ENCODE measurements at regions not wholly inside any gene's neighbourhood (a gene's known extent, or its start where the extent isn't known, plus 50 kb on each side); places are given as distances from the start of the nearest gene placed in this dataset.

DNA sequence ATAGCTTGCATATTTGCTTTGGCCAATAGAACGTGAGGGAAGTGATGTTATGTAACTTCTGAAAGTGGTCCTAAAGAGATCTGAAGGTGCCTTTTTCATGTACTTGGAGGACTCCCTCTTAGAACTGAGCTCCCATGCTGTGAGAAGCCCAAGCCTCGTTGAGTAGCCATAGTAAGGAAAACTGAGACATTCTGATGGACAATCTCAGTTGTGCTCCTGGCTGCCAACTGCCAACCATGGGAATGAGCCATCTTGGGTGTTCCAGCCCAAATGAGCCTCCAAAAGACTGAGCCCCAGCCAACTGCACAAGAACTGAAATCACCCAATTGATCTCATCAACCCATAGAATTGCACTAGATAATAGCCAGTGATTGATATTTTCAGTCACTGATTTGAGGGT lies 106.7 kb downstream of the MRPL39 start:
- FAIRE-seq (no peak), DNase-seq (ENCODE audit: low read depth) (no peak)
- Mint-ChIP-seq H3K4me3 (ENCODE audit: unreplicated experiment) (no peak overlapping the region), H3K27ac (ENCODE audit: unreplicated experiment) (no peak overlapping the region), H3K9me3 (ENCODE audit: unreplicated experiment) (peaks cover 8% of the 10 kb centered on the region), H3K36me3 (ENCODE audit: low read depth, unreplicated experiment) (peaks cover 33% of the 10 kb centered on the region), H3K4me1 (ENCODE audit: low read depth, unreplicated experiment) (peaks cover 9% of the 10 kb centered on the region), H3K27me3 (ENCODE audit: low read depth, unreplicated experiment) (no peaks in the 10 kb centered on the region)
- H2AFZ ChIP-seq (ENCODE audit: low read depth, low read length), result no peak overlapping the region
- no peak overlapping the region for H3K4me2 ChIP-seq (ENCODE audit: low read length)
- H3K27me3 ChIP-seq (ENCODE audit: insufficient read depth, low read length), result no peaks in the 10 kb centered on the region
- H3K4me3 ChIP-seq (ENCODE audit: insufficient read depth, low read depth, low read length), result no peak overlapping the region
- no peaks in the 10 kb centered on the region for H3K79me2 ChIP-seq (ENCODE audit: insufficient read depth, low read length)
- no peaks in the 10 kb centered on the region for H3K9me3 ChIP-seq (ENCODE audit: insufficient read depth, low read depth, low read length)
- H3K27ac ChIP-seq (ENCODE audit: low read depth, low read length), result no peak overlapping the region
- H3K9ac ChIP-seq (ENCODE audit: low read length), result no peak overlapping the region
- H4K20me1 ChIP-seq (ENCODE audit: insufficient read depth, low read length), result no peaks in the 10 kb centered on the region
- no peak for TF ChIP-seq EZH2 (IDR thresholded peaks at IDR 0.05; ENCODE audit: insufficient read depth, low read length)
- TF ChIP-seq, protein P1, sequence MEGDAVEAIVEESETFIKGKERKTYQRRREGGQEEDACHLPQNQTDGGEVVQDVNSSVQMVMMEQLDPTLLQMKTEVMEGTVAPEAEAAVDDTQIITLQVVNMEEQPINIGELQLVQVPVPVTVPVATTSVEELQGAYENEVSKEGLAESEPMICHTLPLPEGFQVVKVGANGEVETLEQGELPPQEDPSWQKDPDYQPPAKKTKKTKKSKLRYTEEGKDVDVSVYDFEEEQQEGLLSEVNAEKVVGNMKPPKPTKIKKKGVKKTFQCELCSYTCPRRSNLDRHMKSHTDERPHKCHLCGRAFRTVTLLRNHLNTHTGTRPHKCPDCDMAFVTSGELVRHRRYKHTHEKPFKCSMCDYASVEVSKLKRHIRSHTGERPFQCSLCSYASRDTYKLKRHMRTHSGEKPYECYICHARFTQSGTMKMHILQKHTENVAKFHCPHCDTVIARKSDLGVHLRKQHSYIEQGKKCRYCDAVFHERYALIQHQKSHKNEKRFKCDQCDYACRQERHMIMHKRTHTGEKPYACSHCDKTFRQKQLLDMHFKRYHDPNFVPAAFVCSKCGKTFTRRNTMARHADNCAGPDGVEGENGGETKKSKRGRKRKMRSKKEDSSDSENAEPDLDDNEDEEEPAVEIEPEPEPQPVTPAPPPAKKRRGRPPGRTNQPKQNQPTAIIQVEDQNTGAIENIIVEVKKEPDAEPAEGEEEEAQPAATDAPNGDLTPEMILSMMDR (IDR thresholded peaks at IDR 0.05; ENCODE audit: insufficient read depth, low read depth, low read length), result no peak
- H3K4me1 ChIP-seq (ENCODE audit: insufficient read depth, low read length), result no peaks in the 10 kb centered on the region
- no peaks in the 10 kb centered on the region for H3K36me3 ChIP-seq (ENCODE audit: insufficient read depth, low read length)

DNA sequence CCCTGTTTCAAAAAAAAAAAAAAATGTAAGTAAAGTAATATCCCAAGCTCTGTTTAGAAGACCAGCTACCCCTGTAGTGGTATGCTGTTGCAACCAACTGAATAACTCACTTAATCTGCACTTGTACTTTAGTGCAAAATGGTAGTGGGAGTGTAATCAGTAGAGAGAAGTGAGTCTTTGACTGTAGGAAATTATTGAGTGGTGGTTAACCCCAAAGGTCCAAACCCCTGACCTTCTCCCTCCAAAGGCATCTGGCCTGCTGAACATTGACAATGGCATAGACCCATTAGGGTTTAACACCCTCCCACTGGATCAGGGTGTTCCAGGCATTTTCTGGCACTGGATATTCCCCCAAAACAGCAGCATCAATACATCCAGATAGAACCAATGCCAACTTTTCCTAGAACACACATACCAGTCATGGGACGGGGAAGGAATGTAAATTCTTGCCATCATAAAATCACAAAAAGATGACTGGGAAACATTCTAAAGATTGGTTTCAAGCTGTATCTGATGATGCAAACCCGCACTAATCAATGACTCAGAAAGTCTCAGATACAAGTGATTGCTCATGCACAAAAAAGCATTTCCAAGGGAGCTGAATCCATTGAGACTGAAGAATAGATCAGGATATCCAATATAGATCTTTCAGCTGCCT lies 110.3 kb downstream of the MRPL39 start:
- DNase-seq (ENCODE audit: low read depth) (peak; percentile 47), FAIRE-seq (no peak)
- Mint-ChIP-seq H3K27me3 (ENCODE audit: low read depth, unreplicated experiment) (no peaks in the 10 kb centered on the region), H3K9me3 (ENCODE audit: unreplicated experiment) (peaks cover 6% of the 10 kb centered on the region), H3K27ac (ENCODE audit: unreplicated experiment) (no peak overlapping the region), H3K4me3 (ENCODE audit: unreplicated experiment) (no peak overlapping the region), H3K36me3 (ENCODE audit: low read depth, unreplicated experiment) (peaks cover 23% of the 10 kb centered on the region), H3K4me1 (ENCODE audit: low read depth, unreplicated experiment) (peaks cover 7% of the 10 kb centered on the region)
- Histone ChIP-seq H3K9ac (ENCODE audit: low read length) (no peak overlapping the region), H3K4me2 (ENCODE audit: low read length) (no peak overlapping the region), H3K9me3 (ENCODE audit: insufficient read depth, low read depth, low read length) (no peaks in the 10 kb centered on the region), H2AFZ (ENCODE audit: low read depth, low read length) (no peak overlapping the region), H4K20me1 (ENCODE audit: insufficient read depth, low read length) (no peaks in the 10 kb centered on the region), H3K27ac (ENCODE audit: low read depth, low read length) (no peak overlapping the region), H3K4me3 (ENCODE audit: insufficient read depth, low read depth, low read length) (no peak overlapping the region), H3K36me3 (ENCODE audit: insufficient read depth, low read length) (no peaks in the 10 kb centered on the region), H3K4me1 (ENCODE audit: insufficient read depth, low read length) (no peaks in the 10 kb centered on the region), H3K79me2 (ENCODE audit: insufficient read depth, low read length) (no peaks in the 10 kb centered on the region), H3K27me3 (ENCODE audit: insufficient read depth, low read length) (no peaks in the 10 kb centered on the region)
- TF ChIP-seq EZH2 (IDR thresholded peaks at IDR 0.05; ENCODE audit: insufficient read depth, low read length), result no peak
- TF ChIP-seq, protein P1 (IDR thresholded peaks at IDR 0.05; ENCODE audit: insufficient read depth, low read depth, low read length), result no peak

DNA sequence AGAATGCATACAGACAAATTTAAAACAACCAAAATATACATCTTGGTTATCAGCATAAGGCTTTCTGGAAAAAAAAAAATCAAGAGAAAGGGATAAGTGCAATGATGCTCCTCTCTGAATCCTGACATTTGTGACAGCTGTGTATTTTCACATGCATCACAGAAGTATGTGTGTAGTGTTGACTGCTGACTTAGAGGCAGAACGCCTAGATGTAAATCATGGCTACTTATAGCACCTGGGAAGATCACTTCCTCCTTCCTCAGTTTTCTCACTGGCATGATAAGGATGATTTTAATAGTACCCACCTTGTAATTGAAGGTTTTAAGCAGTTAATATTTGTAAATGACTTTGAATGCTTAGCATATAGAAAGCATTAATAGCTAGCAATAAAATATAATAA lies 112.5 kb downstream of the MRPL39 start:
- Mint-ChIP-seq H3K36me3 (ENCODE audit: low read depth, unreplicated experiment) (peaks cover 23% of the 10 kb centered on the region), H3K27me3 (ENCODE audit: low read depth, unreplicated experiment) (no peaks in the 10 kb centered on the region), H3K9me3 (ENCODE audit: unreplicated experiment) (peaks cover 5% of the 10 kb centered on the region), H3K4me3 (ENCODE audit: unreplicated experiment) (no peak overlapping the region), H3K4me1 (ENCODE audit: low read depth, unreplicated experiment) (peaks cover 13% of the 10 kb centered on the region), H3K27ac (ENCODE audit: unreplicated experiment) (no peak overlapping the region)
- no peak overlapping the region for H3K4me3 ChIP-seq (ENCODE audit: insufficient read depth, low read depth, low read length)
- FAIRE-seq (no peak), DNase-seq (ENCODE audit: low read depth) (no peak)
- no peak overlapping the region for H2AFZ ChIP-seq (ENCODE audit: low read depth, low read length)
- H3K9me3 ChIP-seq (ENCODE audit: insufficient read depth, low read depth, low read length), result no peaks in the 10 kb centered on the region
- no peaks in the 10 kb centered on the region for H3K36me3 ChIP-seq (ENCODE audit: insufficient read depth, low read length)
- TF ChIP-seq, protein P1 (IDR thresholded peaks at IDR 0.05; ENCODE audit: insufficient read depth, low read depth, low read length), result no peak
- no peak for TF ChIP-seq EZH2 (IDR thresholded peaks at IDR 0.05; ENCODE audit: insufficient read depth, low read length)
- H3K9ac ChIP-seq (ENCODE audit: low read length), result no peak overlapping the region
- no peaks in the 10 kb centered on the region for H3K79me2 ChIP-seq (ENCODE audit: insufficient read depth, low read length)
- no peak overlapping the region for H3K27ac ChIP-seq (ENCODE audit: low read depth, low read length)
- H3K4me1 ChIP-seq (ENCODE audit: insufficient read depth, low read length), result no peaks in the 10 kb centered on the region
- no peaks in the 10 kb centered on the region for H3K27me3 ChIP-seq (ENCODE audit: insufficient read depth, low read length)
- no peak overlapping the region for H3K4me2 ChIP-seq (ENCODE audit: low read length)
- no peaks in the 10 kb centered on the region for H4K20me1 ChIP-seq (ENCODE audit: insufficient read depth, low read length)

Data from astrocyte (in vitro differentiated cells and primary cell).